ENCODE measurements at regions not wholly inside any gene's neighbourhood (a gene's known extent, or its start where the extent isn't known, plus 50 kb on each side); places are given as distances from the start of the nearest gene placed in this dataset.

- Histone ChIP-seq H4K8ac (ENCODE audit: low read depth in 2 of 2, low read length in 2 of 2) (no peak overlapping the region), H3K27me3 (ENCODE audit: control insufficient read depth, insufficient read depth, low read length) (no peaks in the 10 kb centered on the region), H2BK15ac (ENCODE audit: low read depth, low read length) (no peak overlapping the region), H3K36me3 (ENCODE audit: control insufficient read depth, insufficient read depth, low read length) (no peaks in the 10 kb centered on the region), H3K9ac (ENCODE audit: low read depth, low read length) (no peak overlapping the region), H2AK5ac (ENCODE audit: low read depth, low read length) (no peak overlapping the region), H3K23ac (ENCODE audit: low read depth, low read length) (no peak overlapping the region), H2BK5ac (ENCODE audit: low read depth, low read length, poor library complexity, severe bottlenecking) (no peak overlapping the region), H3K9me1 (ENCODE audit: insufficient read depth, low read length) (no peaks in the 10 kb centered on the region), H3K56ac (ENCODE audit: extremely low read depth, insufficient read depth, low read length) (no peak overlapping the region), H4K91ac (ENCODE audit: insufficient read depth, low read depth, low read length) (no peak overlapping the region), H2AFZ (replicated peaks; ENCODE audit: low read length, poor library complexity) (no peak overlapping the region), H3K18ac (ENCODE audit: low read depth, low read length) (no peak overlapping the region), H3K79me1 (ENCODE audit: low read depth in 1 of 2, low read length in 2 of 2) (no peaks in the 10 kb centered on the region), H3K4me3 (ENCODE audit: insufficient read depth, low read depth, low read length) (no peak overlapping the region), H3K4me1 (ENCODE audit: control insufficient read depth, insufficient read depth, low read length) (no peaks in the 10 kb centered on the region), H3K4ac (ENCODE audit: low read depth, low read length) (no peak overlapping the region), H3K27ac (ENCODE audit: insufficient read depth, low read length) (no peak overlapping the region), H2BK120ac (ENCODE audit: low read depth, low read length) (no peak overlapping the region), H4K20me1 (ENCODE audit: insufficient read depth, low read length) (no peaks in the 10 kb centered on the region), H2BK20ac (ENCODE audit: low read depth, low read length) (no peak overlapping the region), H3K14ac (replicated peaks; ENCODE audit: low read depth, low read length) (no peak overlapping the region), H3K9me3 (ENCODE audit: control insufficient read depth, insufficient read depth, low read length) (peaks cover 21% of the 10 kb centered on the region), H3K4me2 (ENCODE audit: low read depth, low read length) (no peak overlapping the region), H2AK9ac (replicated peaks; ENCODE audit: low read depth, low read length, poor library complexity) (no peak overlapping the region), H4K5ac (ENCODE audit: low read depth, low read length) (no peak overlapping the region)
- ATAC-seq (ENCODE audit: low read depth) (no peak), DNase-seq (no peak)
- ChIA-PET CTCF (no interaction called here), POLR2A (ENCODE audit: unreplicated experiment) (no interaction called here)
- WGBS, 2 experiments (ENCODE audit: extremely low coverage in 2 of 2, insufficient read length in 1 of 2) = no CpG with 5 or more reads among the region's 6 CpGs
- TF ChIP-seq CEBPB (IDR thresholded peaks at IDR 0.05; ENCODE audit: low read depth, low read length) (no peak), POLR2A (IDR thresholded peaks at IDR 0.05; ENCODE audit: low read depth, low read length) (no peak), CTCF (conservative IDR thresholded peaks at IDR 0.05; ENCODE audit: low read depth, low read length) (no peak), MXI1 (IDR thresholded peaks at IDR 0.05; ENCODE audit: borderline replicate concordance, low read depth, low read length) (no peak), FOS (IDR thresholded peaks at IDR 0.05; ENCODE audit: low read depth, low read length) (no peak), SMC3 (IDR thresholded peaks at IDR 0.05; ENCODE audit: low read depth, low read length) (no peak), RFX5 (IDR thresholded peaks at IDR 0.05; ENCODE audit: low read depth, low read length) (no peak), MAFK (IDR thresholded peaks at IDR 0.05; ENCODE audit: low read depth, low read length) (no peak), BHLHE40 (IDR thresholded peaks at IDR 0.05; ENCODE audit: low read depth, low read length) (no peak), MAZ (IDR thresholded peaks at IDR 0.05; ENCODE audit: borderline replicate concordance, low read depth, low read length) (no peak), USF2 (IDR thresholded peaks at IDR 0.05; ENCODE audit: low read depth, low read length) (no peak), CHD1 (IDR thresholded peaks at IDR 0.05; ENCODE audit: low read depth, low read length) (no peak), RAD21 (IDR thresholded peaks at IDR 0.05; ENCODE audit: low read length) (no peak), RCOR1 (IDR thresholded peaks at IDR 0.05; ENCODE audit: insufficient replicate concordance, low read length) (no peak), ELK1 (IDR thresholded peaks at IDR 0.05; ENCODE audit: borderline replicate concordance, low read depth, low read length) (no peak), NFE2L2 (IDR thresholded peaks at IDR 0.05; ENCODE audit: low read depth, low read length) (no peak)
- dilution Hi-C loops (cut with HindIII; ENCODE audit: low sequenced_read_pairs, unreplicated experiment) (no loop called here), in situ Hi-C loops (cut with MboI; ENCODE audit: low sequenced_read_pairs) (no loop called here), intact Hi-C loops (cut with micrococcal nuclease) (no loop called here)
- BruUV-seq (replicated peaks) = no TSS peak
These were observed 254.7 kb upstream of the PTER start for GRCh38 chr10:16182144-16182543.

Data from IMR-90 (cell line).